Transverse colon (tissue), 4 donors: ENCODE measurements at regions not wholly inside any gene's neighbourhood (a gene's known extent, or its start where the extent isn't known, plus 50 kb on each side); places are given as distances from the start of the nearest gene placed in this dataset.

ENCODE experiments used
- DNase-seq: peaks from one replicate; pipeline ENCODE4 v3.0.0-alpha.2; 2019
- H3K27ac ChIP-seq, 4 donors: fragments of 200-600 bp; sonication (generic); 2 replicates each; pipeline ENCODE4 v1.5.1; 2016 to 2018; ENCODE audit warnings: inconsistent platforms in 4 of 4
- H3K27me3 ChIP-seq: fragments of 200-600 bp; sonication (generic); 2 replicates; pipeline ENCODE4 v1.5.1; 2017; ENCODE audit warnings: inconsistent platforms
- H3K36me3 ChIP-seq, 4 donors: fragments of 200-600 bp; sonication (generic); 2 replicates each; pipeline ENCODE4 v1.5.1; 2017 to 2019; ENCODE audit warnings: inconsistent platforms in 4 of 4
- H3K4me1 ChIP-seq, 4 donors: fragments of 200-600 bp; sonication (generic); 2 replicates each; pipeline ENCODE4 v1.5.1; 2017 to 2020; ENCODE audit warnings: inconsistent platforms in 4 of 4
- H3K4me3 ChIP-seq, 4 donors: fragments of 200-600 bp; sonication (generic); 1 replicate in 1 of 4; 2 replicates in 3 of 4; pipeline versions ENCODE4 v1.5.1 to v1.6.1; 2017 to 2019; ENCODE audit warnings: inconsistent platforms in 4 of 4
- H3K9me3 ChIP-seq, 2 donors: fragments of 200-600 bp; sonication (generic); 2 replicates each; pipeline ENCODE4 v1.5.1; 2017 to 2019; ENCODE audit warnings: inconsistent platforms in 2 of 2
- EP300 ChIP-seq: sonication (generic); formaldehyde crosslinking; IDR thresholded peaks from one replicate; pipeline ENCODE4 v1.6.1; 2017; ENCODE audit warnings: antibody characterized with exemption, low read depth
- POLR2A ChIP-seq: fragments of 450-650 bp; IDR thresholded peaks from one replicate; pipeline ENCODE4 v1.6.1; 2016; ENCODE audit warnings: antibody characterized with exemption, mild to moderate bottlenecking, moderate library complexity
- POLR2AphosphoS5 ChIP-seq, 3 donors: sonication (generic); formaldehyde crosslinking; IDR thresholded peaks; one replicate each; pipeline ENCODE4 v1.6.1; 2016; ENCODE audit warnings: antibody characterized with exemption in 3 of 3
- WGBS, 2 donors: methylation state at CpG; one replicate each; pipeline ENCODE4 v1.1.5; 2018; ENCODE audit warnings: low coverage in 1 of 2; 5-methylcytosine and 5-hydroxymethylcytosine counted together
- in situ Hi-C, 4 donors: fragments of 200-750 bp; cut with MboI; loops; one replicate each; pipeline versions ENCODE4 v1.15.0 to v1.15.1; 2017; ENCODE audit warnings: low sequenced_read_pairs in 3 of 4, low pct_ligation_motif_present in 1 of 4, low pct_unique_long_range_greater_than_20kb in 1 of 4
- intact Hi-C: fragments of 100-400 bp; cut with DNase I; formaldehyde crosslinking; loops from one replicate; pipeline ENCODE4 v1.15.1; 2023; ENCODE audit warnings: low total_unique reads
- TF ChIP-seq, protein P1 (sequence below), 5 experiments: fragments of 200-600 bp in 3 of 5; fragments of 450-650 bp in 2 of 5; sonication (generic) in 3 of 5; IDR thresholded peaks; 1 replicate in 2 of 5; 2 replicates in 3 of 5; pipeline ENCODE4 v1.5.1; 2016 to 2017; ENCODE audit warnings: antibody characterized with exemption in 5 of 5, inconsistent platforms in 3 of 5, mild to moderate bottlenecking in 2 of 5, moderate library complexity in 1 of 5

DNA sequence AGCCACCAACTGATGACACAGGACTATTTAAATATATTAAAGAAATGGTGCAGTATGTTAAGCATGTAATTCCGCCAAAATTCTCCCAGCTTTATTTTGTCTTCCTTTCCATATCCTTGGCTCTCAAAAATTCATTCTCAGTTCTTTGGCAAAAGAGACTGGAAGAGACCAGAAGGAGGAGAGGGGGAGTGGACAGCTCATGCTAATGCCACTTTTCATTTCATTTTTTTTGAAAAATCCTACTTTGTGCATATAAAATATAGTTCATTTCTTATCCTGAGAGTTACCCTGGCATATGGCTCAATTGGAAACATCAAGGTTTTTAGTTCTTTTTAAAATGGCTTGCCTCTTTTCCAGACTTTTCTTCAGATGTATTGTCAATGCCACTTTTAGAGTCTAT is 128.5 kb upstream of the VRK2 start:
- intact Hi-C loops = no loop called here
- Histone ChIP-seq H3K27me3 (no peaks in the 10 kb centered on the region), H3K4me1 (no peaks in the 10 kb centered on the region), H3K9me3 (no peaks in the 10 kb centered on the region), H3K36me3 (no peaks in the 10 kb centered on the region), H3K27ac (no peak overlapping the region), H3K4me3 (no peak overlapping the region)
- in situ Hi-C loops = no loop called here
- TF ChIP-seq POLR2AphosphoS5 (IDR thresholded peaks at IDR 0.05) (no peak), EP300 (no peak)
- 85 to 86% methylated on average over 1 of the region's 1 CpG for WGBS, 2 donors
- DNase-seq = no peak

DNA sequence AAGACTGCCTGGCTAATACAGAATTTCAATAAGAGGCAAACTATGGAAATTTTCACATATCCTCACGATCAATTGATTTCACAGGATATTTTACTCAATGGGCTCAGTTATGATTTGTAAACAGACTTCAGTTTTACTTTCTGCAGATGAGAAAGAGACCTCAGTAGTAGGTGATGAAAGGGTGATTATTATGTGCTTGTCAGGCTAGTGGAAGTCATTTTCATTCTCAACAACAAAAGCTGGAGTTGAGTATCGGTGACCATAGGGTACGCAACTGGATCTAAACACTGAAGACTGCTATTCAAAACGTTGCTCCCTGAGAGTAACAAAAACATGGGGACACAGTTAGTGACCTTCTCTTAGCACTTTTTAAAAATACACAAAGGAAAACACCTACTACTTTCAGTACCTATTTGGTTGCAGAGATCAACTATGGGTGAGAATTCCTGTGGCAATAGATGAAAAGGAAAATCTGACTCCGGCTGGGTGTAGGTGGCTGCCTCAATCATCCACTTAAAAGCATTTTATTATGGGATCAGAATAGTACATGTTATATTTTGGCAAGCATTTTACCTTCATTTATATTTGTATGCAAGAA is 126.2 kb upstream of the VRK2 start:
- in situ Hi-C loops (no loop called here), intact Hi-C loops (no loop called here)
- no peak for DNase-seq
- Histone ChIP-seq H3K36me3 (no peaks in the 10 kb centered on the region), H3K4me1 (no peaks in the 10 kb centered on the region), H3K27me3 (no peaks in the 10 kb centered on the region), H3K9me3 (no peaks in the 10 kb centered on the region), H3K27ac (no peak overlapping the region), H3K4me3 (no peak overlapping the region)
- TF ChIP-seq, protein P1, sequence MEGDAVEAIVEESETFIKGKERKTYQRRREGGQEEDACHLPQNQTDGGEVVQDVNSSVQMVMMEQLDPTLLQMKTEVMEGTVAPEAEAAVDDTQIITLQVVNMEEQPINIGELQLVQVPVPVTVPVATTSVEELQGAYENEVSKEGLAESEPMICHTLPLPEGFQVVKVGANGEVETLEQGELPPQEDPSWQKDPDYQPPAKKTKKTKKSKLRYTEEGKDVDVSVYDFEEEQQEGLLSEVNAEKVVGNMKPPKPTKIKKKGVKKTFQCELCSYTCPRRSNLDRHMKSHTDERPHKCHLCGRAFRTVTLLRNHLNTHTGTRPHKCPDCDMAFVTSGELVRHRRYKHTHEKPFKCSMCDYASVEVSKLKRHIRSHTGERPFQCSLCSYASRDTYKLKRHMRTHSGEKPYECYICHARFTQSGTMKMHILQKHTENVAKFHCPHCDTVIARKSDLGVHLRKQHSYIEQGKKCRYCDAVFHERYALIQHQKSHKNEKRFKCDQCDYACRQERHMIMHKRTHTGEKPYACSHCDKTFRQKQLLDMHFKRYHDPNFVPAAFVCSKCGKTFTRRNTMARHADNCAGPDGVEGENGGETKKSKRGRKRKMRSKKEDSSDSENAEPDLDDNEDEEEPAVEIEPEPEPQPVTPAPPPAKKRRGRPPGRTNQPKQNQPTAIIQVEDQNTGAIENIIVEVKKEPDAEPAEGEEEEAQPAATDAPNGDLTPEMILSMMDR (IDR thresholded peaks at IDR 0.05) = no peak
- TF ChIP-seq EP300 (no peak), POLR2A (no peak), POLR2AphosphoS5 (IDR thresholded peaks at IDR 0.05) (no peak)
- 81 to 87% methylated on average over 5 of the region's 5 CpGs for WGBS, 2 donors

DNA sequence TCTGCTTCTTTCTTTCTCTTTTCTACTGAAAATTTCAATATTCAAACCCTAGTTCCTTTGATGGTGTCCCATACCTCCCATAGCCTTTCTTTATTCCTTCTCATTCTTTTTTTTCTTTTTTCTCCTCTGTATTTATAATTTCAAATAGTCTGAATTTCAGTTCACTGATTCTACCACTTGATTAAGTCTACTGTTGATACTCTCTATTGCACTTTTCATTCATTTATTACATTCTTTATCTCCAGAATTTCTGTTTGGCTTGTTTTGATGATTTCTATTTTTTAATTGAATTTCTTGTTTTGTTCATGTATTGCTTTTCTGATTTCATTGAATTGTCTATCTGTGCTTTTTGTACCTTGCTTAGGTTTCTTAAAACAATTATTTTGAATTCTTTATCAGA is 111.9 kb upstream of the VRK2 start:
- intact Hi-C loops (no loop called here), in situ Hi-C loops (no loop called here)
- Histone ChIP-seq H3K9me3 (peaks cover 10 to 16% of the 10 kb centered on the region in 2 donors), H3K4me1 (no peaks in the 10 kb centered on the region), H3K4me3 (no peak overlapping the region), H3K27ac (no peak overlapping the region), H3K27me3 (no peaks in the 10 kb centered on the region), H3K36me3 (no peaks in the 10 kb centered on the region)
- DNase-seq = no peak
- TF ChIP-seq POLR2AphosphoS5 (IDR thresholded peaks at IDR 0.05) (no peak), EP300 (no peak), POLR2A (no peak)
- TF ChIP-seq, protein P1 (IDR thresholded peaks at IDR 0.05) = no peak

DNA sequence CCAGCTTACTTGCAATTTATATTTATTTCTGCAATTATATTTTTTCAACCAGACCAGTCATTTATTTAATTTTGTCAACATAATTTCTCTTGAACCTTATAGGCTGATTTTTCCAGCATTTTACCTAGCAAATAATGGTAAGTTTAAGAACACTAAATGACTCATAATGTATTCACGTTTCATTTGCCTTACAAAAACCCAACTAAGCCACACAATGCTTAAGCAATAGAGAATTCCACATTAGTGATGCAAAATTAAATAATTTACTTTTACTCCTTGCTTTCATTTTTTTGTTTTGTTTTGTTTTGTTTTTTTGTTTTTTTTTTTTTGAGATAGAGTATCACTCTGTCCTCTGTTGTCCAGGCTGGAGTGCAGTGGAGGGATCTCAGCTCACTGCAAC is 110.4 kb upstream of the VRK2 start:
- peaks cover 10 to 16% of the 10 kb centered on the region in 2 donors for H3K9me3 ChIP-seq
- WGBS, 2 donors = 72 to 83% methylated on average over 1 of the region's 1 CpG
- TF ChIP-seq POLR2A = no peak
- no peaks in the 10 kb centered on the region for H3K27me3 ChIP-seq
- H3K4me1 ChIP-seq = no peaks in the 10 kb centered on the region
- H3K27ac ChIP-seq = no peak overlapping the region
- H3K4me3 ChIP-seq = no peak overlapping the region
- in situ Hi-C loops = no loop called here
- no peaks in the 10 kb centered on the region for H3K36me3 ChIP-seq
- DNase-seq = no peak
- intact Hi-C loops = no loop called here

DNA sequence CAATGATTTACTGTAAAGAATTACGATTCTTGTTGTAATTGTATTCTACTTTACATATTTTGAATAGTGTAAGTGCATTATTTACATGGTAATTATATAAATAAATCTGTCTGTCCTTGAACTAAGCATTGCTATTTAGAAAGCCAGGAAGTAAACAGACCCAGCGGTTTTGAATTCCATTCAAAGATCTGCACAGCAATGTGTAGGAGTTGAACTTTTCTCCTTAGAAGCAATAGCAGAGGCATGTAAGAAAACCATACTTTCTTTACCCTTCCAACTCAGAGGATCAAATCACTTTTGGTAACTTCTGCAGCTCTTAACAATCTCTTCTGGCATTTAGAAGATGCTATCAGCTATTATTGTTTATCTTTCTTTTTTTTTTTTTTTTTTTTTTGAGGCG is 109.2 kb upstream of the VRK2 start:
- in situ Hi-C loops (no loop called here), intact Hi-C loops (no loop called here)
- Histone ChIP-seq H3K9me3 (peaks cover 10 to 16% of the 10 kb centered on the region in 2 donors), H3K4me1 (no peaks in the 10 kb centered on the region), H3K27me3 (no peaks in the 10 kb centered on the region), H3K36me3 (no peaks in the 10 kb centered on the region), H3K4me3 (no peak overlapping the region), H3K27ac (no peak overlapping the region)
- 49 to 72% methylated on average over 2 to 3 of the region's 3 CpGs for WGBS, 2 donors
- no peak for DNase-seq
- no peak for TF ChIP-seq EP300
- TF ChIP-seq POLR2A = no peak
- TF ChIP-seq POLR2AphosphoS5 (IDR thresholded peaks at IDR 0.05) = no peak
- TF ChIP-seq, protein P1 (IDR thresholded peaks at IDR 0.05) = no peak
